ENCODE measurements at regions not wholly inside any gene's neighbourhood (a gene's known extent, or its start where the extent isn't known, plus 50 kb on each side); places are given as distances from the start of the nearest gene placed in this dataset.
"Not testable (repeated sequence)": the region's sequence is repeated elsewhere in the genome, so short reads cannot be mapped to it uniquely, and the experiment has no call there.

- peak; percentile 3 for DNase-seq
Measured at GRCh38 chr5:173667702-173668101, 51.3 kb upstream of the BOD1 start.

- peak; percentile 2 for DNase-seq
Measured at GRCh38 chr5:173668245-173668800, 51.9 kb upstream of the BOD1 start.

- DNase-seq, result no peak
Measured at GRCh38 chr5:173668910-173669309, 52.5 kb upstream of the BOD1 start.

GRCh38 chr5:173669483-173669882 lies 53.0 kb upstream of the BOD1 start:
- peak; percentile 4 for DNase-seq

- no peak for DNase-seq
Measured at GRCh38 chr5:173670130-173670651, 53.7 kb upstream of the BOD1 start.

- peak; percentile 19 for DNase-seq
Measured at GRCh38 chr5:173670791-173671120, 54.3 kb upstream of the BOD1 start.

GRCh38 chr5:173671121-173671949 lies 54.9 kb upstream of the BOD1 start:
- DNase-seq, result peak; percentile 14

GRCh38 chr5:173672166-173672565 lies 55.7 kb upstream of the BOD1 start:
- DNase-seq, result no peak

GRCh38 chr5:173672891-173673290 lies 56.4 kb upstream of the BOD1 start:
- DNase-seq, result peak; percentile 14

- DNase-seq, result no peak
Measured at GRCh38 chr5:173673295-173674101, 57.0 kb upstream of the BOD1 start.

GRCh38 chr5:173675287-173675996 lies 59.0 kb upstream of the BOD1 start:
- no peak for DNase-seq

- DNase-seq, result no peak
Measured at GRCh38 chr5:173676375-173676774, 59.9 kb upstream of the BOD1 start.

- DNase-seq, result no peak
Measured at GRCh38 chr5:173677125-173677672, 60.7 kb upstream of the BOD1 start.

GRCh38 chr5:173679909-173680630 lies 63.6 kb upstream of the BOD1 start:
- no peak for DNase-seq

- DNase-seq, result no peak
Measured at GRCh38 chr5:173680660-173681242, 64.3 kb upstream of the BOD1 start.

GRCh38 chr5:173682313-173682712 lies 65.9 kb upstream of the BOD1 start:
- no peak for DNase-seq

- DNase-seq, result not testable (repeated sequence)
Measured at GRCh38 chr5:173684535-173684934, 68.1 kb upstream of the BOD1 start.

- no peak for DNase-seq
Measured at GRCh38 chr5:173686950-173687349, 70.5 kb upstream of the BOD1 start.

GRCh38 chr5:173688703-173689102 lies 72.3 kb upstream of the BOD1 start:
- no peak for DNase-seq

- DNase-seq, result no peak
Measured at GRCh38 chr5:173689171-173689736, 72.8 kb upstream of the BOD1 start.

GRCh38 chr5:173689737-173690360 lies 73.4 kb upstream of the BOD1 start:
- DNase-seq, result no peak

All from femur (tissue), 1 donor.